Upper lobe of left lung (tissue), 6 donors: ENCODE measurements at regions not wholly inside any gene's neighbourhood (a gene's known extent, or its start where the extent isn't known, plus 50 kb on each side); places are given as distances from the start of the nearest gene placed in this dataset.

Experiments
- ATAC-seq, 2 donors: fragments of 200-7000 bp; cut with Tn5 transposase; one replicate each; pipeline ENCODE4 v1.9.1; 2022; ENCODE audit warnings: mild to moderate bottlenecking in 2 of 2, moderate library complexity in 2 of 2; ENCODE audit not compliant: low FRiP score in 2 of 2
- DNase-seq, 2 donors: peaks; one replicate each; pipeline ENCODE4 v3.0.0-alpha.2; 2019 to 2020
- H3K27ac ChIP-seq, 4 donors: fragments of 200-600 bp; sonication (generic); one replicate each; pipeline ENCODE4 v1.5.1; 2016 to 2019
- H3K27me3 ChIP-seq, 4 donors: fragments of 200-600 bp; sonication (generic); one replicate each; pipeline ENCODE4 v1.5.1; 2017 to 2019
- H3K36me3 ChIP-seq, 4 donors: fragments of 200-600 bp; sonication (generic); one replicate each; pipeline ENCODE4 v1.5.1; 2016 to 2019
- H3K4me1 ChIP-seq, 4 donors: fragments of 200-600 bp; sonication (generic); one replicate each; pipeline ENCODE4 v1.5.1; 2018 to 2019
- H3K4me3 ChIP-seq, 4 donors: fragments of 200-600 bp; sonication (generic); one replicate each; pipeline ENCODE4 v1.5.1; 2017 to 2019; ENCODE audit warnings: mild to moderate bottlenecking in 2 of 4, moderate library complexity in 1 of 4
- H3K9me3 ChIP-seq, 4 donors: fragments of 200-600 bp; sonication (generic); one replicate each; pipeline ENCODE4 v1.5.1; 2018 to 2019
- EP300 ChIP-seq, 4 donors: sonication (generic); formaldehyde crosslinking; IDR thresholded peaks; one replicate each; pipeline ENCODE4 v1.5.1; 2017; ENCODE audit warnings: antibody characterized with exemption in 4 of 4, control low read depth in 2 of 4
- POLR2A ChIP-seq, 4 donors: fragments of 450-650 bp; IDR thresholded peaks; one replicate each; pipeline ENCODE4 v1.5.1; 2016 to 2017; ENCODE audit warnings: antibody characterized with exemption in 4 of 4, mild to moderate bottlenecking in 2 of 4
- POLR2AphosphoS5 ChIP-seq, 2 donors: sonication (generic); formaldehyde crosslinking; IDR thresholded peaks; one replicate each; pipeline ENCODE4 v1.5.1; 2017; ENCODE audit warnings: antibody characterized with exemption in 2 of 2
- WGBS, 2 donors: methylation state at CpG; one replicate each; pipeline ENCODE4 v1.1.5; 2017 to 2018; 5-methylcytosine and 5-hydroxymethylcytosine counted together
- TF ChIP-seq, protein P1 (sequence below), 6 experiments: fragments of 450-650 bp in 4 of 6; fragments of 200-600 bp in 2 of 6; sonication (generic) in 2 of 6; IDR thresholded peaks; one replicate each; pipeline ENCODE4 v1.5.1; 2016 to 2019; ENCODE audit warnings: antibody characterized with exemption in 6 of 6
- donor health status: DM: no; HTN: no; CAD: no; lungs with moderate emphysema.
- donor health status: DM: no; HTN: yes; CAD: no; lungs with severe emphysema.

DNA sequence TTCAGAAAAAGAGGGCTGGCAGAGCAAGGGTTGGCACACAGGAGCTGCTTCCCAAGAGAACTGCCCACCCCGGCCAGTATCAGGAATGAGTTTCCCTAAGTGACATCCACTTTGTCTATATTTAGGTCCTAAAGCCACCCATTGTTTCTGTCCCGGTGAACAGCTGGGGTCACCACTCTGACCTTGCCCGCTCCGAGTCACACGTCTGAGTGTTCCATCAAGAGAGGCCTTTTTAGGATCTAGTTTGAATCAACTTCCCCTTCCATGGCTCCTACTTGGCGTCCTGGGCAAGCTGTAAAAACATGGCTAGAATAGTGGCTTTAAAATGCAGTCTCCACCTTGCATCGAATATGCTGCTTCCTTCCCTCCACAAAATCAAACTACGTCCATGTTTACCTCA lies 109.6 kb upstream of the ARHGEF3 start:
- Histone ChIP-seq H3K9me3 (no peaks in the 10 kb centered on the region), H3K36me3 (no peaks in the 10 kb centered on the region), H3K27me3 (no peaks in the 10 kb centered on the region), H3K27ac (peak overlapping the region in 3 of 4 donors; percentile 4 to 42 (median 24)), H3K4me3 (no peak overlapping the region), H3K4me1 (peaks cover 0 to 13% (median 4%) of the 10 kb centered on the region in 4 donors)
- DNase-seq (no peak), ATAC-seq (no peak)
- TF ChIP-seq, protein P1, sequence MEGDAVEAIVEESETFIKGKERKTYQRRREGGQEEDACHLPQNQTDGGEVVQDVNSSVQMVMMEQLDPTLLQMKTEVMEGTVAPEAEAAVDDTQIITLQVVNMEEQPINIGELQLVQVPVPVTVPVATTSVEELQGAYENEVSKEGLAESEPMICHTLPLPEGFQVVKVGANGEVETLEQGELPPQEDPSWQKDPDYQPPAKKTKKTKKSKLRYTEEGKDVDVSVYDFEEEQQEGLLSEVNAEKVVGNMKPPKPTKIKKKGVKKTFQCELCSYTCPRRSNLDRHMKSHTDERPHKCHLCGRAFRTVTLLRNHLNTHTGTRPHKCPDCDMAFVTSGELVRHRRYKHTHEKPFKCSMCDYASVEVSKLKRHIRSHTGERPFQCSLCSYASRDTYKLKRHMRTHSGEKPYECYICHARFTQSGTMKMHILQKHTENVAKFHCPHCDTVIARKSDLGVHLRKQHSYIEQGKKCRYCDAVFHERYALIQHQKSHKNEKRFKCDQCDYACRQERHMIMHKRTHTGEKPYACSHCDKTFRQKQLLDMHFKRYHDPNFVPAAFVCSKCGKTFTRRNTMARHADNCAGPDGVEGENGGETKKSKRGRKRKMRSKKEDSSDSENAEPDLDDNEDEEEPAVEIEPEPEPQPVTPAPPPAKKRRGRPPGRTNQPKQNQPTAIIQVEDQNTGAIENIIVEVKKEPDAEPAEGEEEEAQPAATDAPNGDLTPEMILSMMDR (IDR thresholded peaks at IDR 0.05), result no peak
- TF ChIP-seq POLR2A (IDR thresholded peaks at IDR 0.05), result no peak
- TF ChIP-seq EP300 (IDR thresholded peaks at IDR 0.05), result no peak
- no peak for TF ChIP-seq POLR2AphosphoS5 (IDR thresholded peaks at IDR 0.05)
- WGBS, 2 donors, result 61 to 62% methylated on average over 8 of the region's 8 CpGs

DNA sequence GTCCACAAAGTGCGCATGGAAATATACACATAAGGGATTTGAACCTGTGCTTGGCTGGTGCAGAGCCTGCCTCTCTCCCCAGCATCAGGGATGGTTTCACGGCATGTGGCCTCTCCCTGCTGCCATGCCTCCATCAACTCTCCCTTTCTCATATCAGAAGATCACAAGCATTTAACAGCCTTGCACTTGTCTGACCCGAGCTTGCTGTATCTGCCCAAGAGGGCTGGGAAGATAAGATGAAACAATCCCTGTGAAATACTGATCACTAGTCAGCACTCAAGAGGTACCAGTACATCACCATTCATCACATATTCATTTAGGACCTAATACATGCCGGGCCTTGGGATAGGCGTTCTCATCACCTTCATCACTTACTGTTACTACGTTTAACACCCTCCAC lies 107.6 kb upstream of the ARHGEF3 start:
- H3K36me3 ChIP-seq, result no peaks in the 10 kb centered on the region
- TF ChIP-seq POLR2A (IDR thresholded peaks at IDR 0.05) (no peak), EP300 (IDR thresholded peaks at IDR 0.05) (no peak), POLR2AphosphoS5 (IDR thresholded peaks at IDR 0.05) (no peak)
- TF ChIP-seq, protein P1 (IDR thresholded peaks at IDR 0.05), result no peak
- no peaks in the 10 kb centered on the region for H3K9me3 ChIP-seq
- peaks cover 0 to 9% (median 2%) of the 10 kb centered on the region in 4 donors for H3K4me1 ChIP-seq
- no peak for ATAC-seq
- 91 to 96% methylated on average over 5 to 6 of the region's 6 CpGs for WGBS, 2 donors
- no peak for DNase-seq
- H3K27me3 ChIP-seq, result no peaks in the 10 kb centered on the region
- no peak overlapping the region for H3K27ac ChIP-seq
- no peak overlapping the region for H3K4me3 ChIP-seq

DNA sequence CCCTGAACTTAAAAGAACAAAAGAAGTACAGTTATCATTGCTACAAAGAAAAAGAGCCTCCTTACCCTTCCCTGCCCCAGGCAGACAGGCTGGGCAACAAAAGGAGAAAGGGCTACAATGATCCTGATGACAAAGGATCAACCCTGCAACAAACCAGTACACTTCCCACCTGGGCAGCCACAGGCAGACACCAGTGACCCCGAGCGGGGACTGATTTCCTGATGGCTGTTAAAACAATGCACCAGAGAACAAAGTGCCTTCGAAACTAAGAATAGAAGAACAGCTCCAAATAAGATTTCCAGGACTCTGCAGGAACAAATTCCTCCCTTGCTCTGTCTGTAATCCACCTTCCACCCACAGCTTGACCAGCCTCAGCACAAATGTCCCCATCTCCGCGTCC lies 106.3 kb upstream of the ARHGEF3 start:
- no peak for TF ChIP-seq POLR2AphosphoS5 (IDR thresholded peaks at IDR 0.05)
- TF ChIP-seq, protein P1 (IDR thresholded peaks at IDR 0.05), result no peak
- TF ChIP-seq POLR2A (IDR thresholded peaks at IDR 0.05), result no peak
- TF ChIP-seq EP300 (IDR thresholded peaks at IDR 0.05), result no peak
- no peaks in the 10 kb centered on the region for H3K9me3 ChIP-seq
- DNase-seq (no peak), ATAC-seq (no peak)
- H3K4me3 ChIP-seq, result no peak overlapping the region
- peaks cover 0 to 9% (median 2%) of the 10 kb centered on the region in 4 donors for H3K4me1 ChIP-seq
- no peak overlapping the region for H3K27ac ChIP-seq
- no peaks in the 10 kb centered on the region for H3K36me3 ChIP-seq
- WGBS, 2 donors, result 71 to 75% methylated on average over 5 of the region's 5 CpGs
- H3K27me3 ChIP-seq, result no peaks in the 10 kb centered on the region

DNA sequence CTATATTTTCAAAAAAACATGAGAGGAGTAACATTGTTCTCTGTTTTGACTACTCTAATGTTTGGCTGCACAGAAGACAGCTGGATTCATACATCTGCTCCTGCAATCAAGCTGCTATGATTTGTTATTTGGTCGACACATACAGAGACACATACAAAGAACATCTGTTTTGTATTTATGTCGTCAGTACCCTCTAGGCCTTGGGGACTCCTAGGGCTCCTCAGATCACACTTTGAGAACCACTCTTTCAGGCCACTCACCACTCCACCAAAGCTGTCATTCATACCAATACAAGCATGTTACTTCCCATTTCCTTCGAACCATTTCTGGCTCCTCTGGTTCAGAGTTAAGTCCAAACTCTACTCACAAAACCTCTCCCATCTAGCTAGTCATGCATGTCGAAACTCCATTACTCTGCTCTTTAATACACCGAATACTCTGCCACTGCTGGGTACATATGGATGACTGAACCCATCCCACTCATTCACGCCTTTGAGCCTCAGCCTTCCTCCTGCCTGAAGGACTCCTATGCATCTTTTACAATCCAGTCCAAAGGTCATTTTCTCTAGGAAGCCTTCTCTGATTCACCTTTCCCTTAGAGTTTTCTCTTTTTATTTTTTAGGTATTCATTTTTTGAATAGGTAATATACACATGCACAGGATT lies 102.9 kb upstream of the ARHGEF3 start:
- Histone ChIP-seq H3K9me3 (no peaks in the 10 kb centered on the region), H3K27ac (no peak overlapping the region), H3K4me3 (no peak overlapping the region), H3K36me3 (no peaks in the 10 kb centered on the region), H3K27me3 (no peaks in the 10 kb centered on the region), H3K4me1 (peaks cover 0 to 5% (median 0%) of the 10 kb centered on the region in 4 donors)
- ATAC-seq, result no peak
- 78 to 83% methylated on average over 6 of the region's 6 CpGs for WGBS, 2 donors
- no peak for TF ChIP-seq POLR2AphosphoS5 (IDR thresholded peaks at IDR 0.05)
- DNase-seq, result no peak

DNA sequence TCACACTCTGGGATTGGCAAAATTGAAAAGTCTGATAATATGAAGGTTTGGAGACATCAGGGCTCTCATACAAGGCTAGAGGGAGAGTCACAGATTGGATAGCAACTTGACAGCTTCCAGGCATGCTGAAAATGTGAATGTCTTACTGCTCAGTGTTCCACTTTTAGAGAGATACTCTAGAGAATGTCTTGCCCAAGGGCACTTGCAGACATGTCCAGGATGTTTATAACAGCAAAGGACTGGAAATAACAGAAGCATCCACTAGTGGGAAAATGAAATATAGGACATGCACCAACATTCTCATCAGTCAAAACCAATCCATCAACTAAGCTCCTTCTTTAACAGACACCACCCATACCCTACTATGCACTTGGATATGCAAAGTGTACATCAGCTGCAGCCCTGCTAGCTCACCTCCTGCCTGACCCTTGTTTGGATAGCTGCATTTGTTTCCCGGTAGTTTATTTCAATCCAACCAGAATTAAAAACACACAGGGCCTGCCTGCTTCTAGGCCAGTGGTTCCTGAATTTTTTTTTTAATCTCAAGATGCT lies 101.6 kb upstream of the ARHGEF3 start:
- WGBS, 2 donors, result 67 to 71% methylated on average over 1 of the region's 1 CpG
- Histone ChIP-seq H3K36me3 (no peaks in the 10 kb centered on the region), H3K27ac (no peak overlapping the region), H3K9me3 (no peaks in the 10 kb centered on the region), H3K27me3 (no peaks in the 10 kb centered on the region), H3K4me1 (peaks cover 0 to 5% (median 0%) of the 10 kb centered on the region in 4 donors), H3K4me3 (no peak overlapping the region)
- TF ChIP-seq, protein P1 (IDR thresholded peaks at IDR 0.05), result no peak
- TF ChIP-seq EP300 (IDR thresholded peaks at IDR 0.05), result no peak
- TF ChIP-seq POLR2AphosphoS5 (IDR thresholded peaks at IDR 0.05), result peak in 1 of 2 donors; percentile 25
- no peak for TF ChIP-seq POLR2A (IDR thresholded peaks at IDR 0.05)
- DNase-seq, result no peak
- no peak for ATAC-seq
